Neural progenitor cell (in vitro differentiated cells): ENCODE measurements at regions not wholly inside any gene's neighbourhood (a gene's known extent, or its start where the extent isn't known, plus 50 kb on each side); places are given as distances from the start of the nearest gene placed in this dataset.

Source experiments
- EZH2 ChIP-seq: fragments of 200-600 bp; sonication (generic); IDR thresholded peaks from 2 replicates; pipeline ENCODE4 v1.6.1; 2017; ENCODE audit warnings: antibody characterized with exemption, mild to moderate bottlenecking, moderate library complexity
- EZH2phosphoT487 ChIP-seq: fragments of 200-600 bp; sonication (generic); IDR thresholded peaks from 2 replicates; pipeline ENCODE4 v1.6.1; 2017; ENCODE audit warnings: antibody characterized with exemption
- TF ChIP-seq, protein P1 (sequence below): fragments of 200-600 bp; sonication (generic); IDR thresholded peaks from 2 replicates; pipeline ENCODE4 v1.5.1; 2017; ENCODE audit warnings: antibody characterized with exemption, mild to moderate bottlenecking

DNA sequence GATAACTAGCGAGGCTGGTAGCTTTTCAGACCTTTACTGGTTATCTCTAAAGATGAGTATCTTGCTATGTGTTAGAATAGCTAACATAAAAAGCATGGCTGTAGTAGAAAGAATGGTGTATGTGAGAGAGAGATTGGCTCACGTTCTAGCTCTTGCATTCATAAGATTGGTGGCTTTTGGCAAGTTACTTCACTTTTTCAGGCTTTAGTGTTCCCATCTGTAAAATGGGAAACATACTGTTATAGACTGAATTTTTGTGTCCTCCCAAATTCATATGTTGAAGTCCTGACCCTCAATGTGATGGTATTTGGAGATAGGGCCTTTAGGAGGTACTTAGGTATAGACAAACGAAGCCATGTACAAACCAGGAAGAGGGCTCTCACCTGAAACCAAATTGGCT is 302.4 kb upstream of the KLF4 start:
- TF ChIP-seq, protein P1, sequence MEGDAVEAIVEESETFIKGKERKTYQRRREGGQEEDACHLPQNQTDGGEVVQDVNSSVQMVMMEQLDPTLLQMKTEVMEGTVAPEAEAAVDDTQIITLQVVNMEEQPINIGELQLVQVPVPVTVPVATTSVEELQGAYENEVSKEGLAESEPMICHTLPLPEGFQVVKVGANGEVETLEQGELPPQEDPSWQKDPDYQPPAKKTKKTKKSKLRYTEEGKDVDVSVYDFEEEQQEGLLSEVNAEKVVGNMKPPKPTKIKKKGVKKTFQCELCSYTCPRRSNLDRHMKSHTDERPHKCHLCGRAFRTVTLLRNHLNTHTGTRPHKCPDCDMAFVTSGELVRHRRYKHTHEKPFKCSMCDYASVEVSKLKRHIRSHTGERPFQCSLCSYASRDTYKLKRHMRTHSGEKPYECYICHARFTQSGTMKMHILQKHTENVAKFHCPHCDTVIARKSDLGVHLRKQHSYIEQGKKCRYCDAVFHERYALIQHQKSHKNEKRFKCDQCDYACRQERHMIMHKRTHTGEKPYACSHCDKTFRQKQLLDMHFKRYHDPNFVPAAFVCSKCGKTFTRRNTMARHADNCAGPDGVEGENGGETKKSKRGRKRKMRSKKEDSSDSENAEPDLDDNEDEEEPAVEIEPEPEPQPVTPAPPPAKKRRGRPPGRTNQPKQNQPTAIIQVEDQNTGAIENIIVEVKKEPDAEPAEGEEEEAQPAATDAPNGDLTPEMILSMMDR = no peak
- TF ChIP-seq EZH2phosphoT487 (no peak), EZH2 (no peak)
